Tibial artery (tissue), 4 donors: ENCODE measurements at regions not wholly inside any gene's neighbourhood (a gene's known extent, or its start where the extent isn't known, plus 50 kb on each side); places are given as distances from the start of the nearest gene placed in this dataset.
A peak's percentile ranks its signal among the peaks of the same experiment; 100 is the strongest.

Experiments used
- DNase-seq, 2 donors: peaks; one replicate each; pipeline ENCODE4 v3.0.0-alpha.2; 2019
- H3K27ac ChIP-seq, 2 donors: fragments of 200-600 bp; sonication (generic) in 1 of 2; 1 replicate in 1 of 2; 2 replicates in 1 of 2; pipeline ENCODE4 v1.5.1; 2018 to 2019; ENCODE audit warnings: mild to moderate bottlenecking in 1 of 2
- H3K27me3 ChIP-seq, 2 donors: fragments of 200-600 bp; sonication (generic) in 1 of 2; one replicate each; pipeline versions ENCODE4 v1.5.1 to v1.6.0; 2016 to 2019
- H3K36me3 ChIP-seq, 3 donors: fragments of 200-600 bp; sonication (generic) in 2 of 3; one replicate each; pipeline ENCODE4 v1.5.1; 2016 to 2019; ENCODE audit warnings: mild to moderate bottlenecking in 2 of 3
- H3K4me1 ChIP-seq, 4 donors: fragments of 200-600 bp; sonication (generic) in 2 of 4; 1 replicate in 3 of 4; 2 replicates in 1 of 4; pipeline ENCODE4 v1.5.1; 2016 to 2019
- H3K4me3 ChIP-seq, 2 donors: fragments of 200-600 bp; sonication (generic) in 1 of 2; 1 replicate in 1 of 2; 2 replicates in 1 of 2; pipeline ENCODE4 v1.5.1; 2018 to 2019; ENCODE audit warnings: mild to moderate bottlenecking in 2 of 2
- H3K9me3 ChIP-seq, 3 donors: fragments of 200-600 bp; sonication (generic) in 1 of 3; one replicate each; pipeline ENCODE4 v1.5.1; 2016 to 2019
- intact Hi-C: fragments of 100-400 bp; cut with DNase I; formaldehyde crosslinking; loops from one replicate; pipeline ENCODE4 v1.15.0; 2023; ENCODE audit warnings: low total_unique reads
- TF ChIP-seq, protein P1 (sequence below), 2 experiments: fragments of 200-600 bp in 1 of 2; fragments of 450-650 bp in 1 of 2; IDR thresholded peaks; one replicate each; pipeline ENCODE4 v1.5.1; 2017 to 2019; ENCODE audit warnings: antibody characterized with exemption in 2 of 2, mild to moderate bottlenecking in 1 of 2, moderate library complexity in 1 of 2

DNA sequence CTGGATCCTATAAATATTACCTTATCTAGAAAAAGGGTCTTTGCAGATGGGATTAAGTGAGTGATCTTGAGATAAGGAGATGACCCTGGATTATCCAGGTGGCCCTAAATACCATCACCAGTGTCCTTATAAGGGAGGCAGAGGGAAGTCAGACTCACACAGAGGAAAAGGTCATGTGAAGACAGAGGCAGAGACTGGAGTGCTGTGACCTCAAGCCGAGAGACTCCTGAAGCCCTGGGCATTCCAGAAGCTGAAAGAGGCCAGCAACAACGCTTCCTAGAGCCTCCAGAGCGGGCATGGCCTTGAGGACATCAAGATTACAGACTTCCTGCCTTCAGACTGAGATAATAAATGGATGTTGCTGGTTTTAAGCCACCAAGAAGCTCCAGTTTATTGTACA, 118.8 kb downstream of the ATPSCKMT start:
- Histone ChIP-seq H3K4me1 (no peaks in the 10 kb centered on the region), H3K36me3 (no peaks in the 10 kb centered on the region), H3K4me3 (no peak overlapping the region), H3K9me3 (no peaks in the 10 kb centered on the region), H3K27ac (no peak overlapping the region), H3K27me3 (no peaks in the 10 kb centered on the region)
- intact Hi-C loops, result no loop called here
- TF ChIP-seq, protein P1, sequence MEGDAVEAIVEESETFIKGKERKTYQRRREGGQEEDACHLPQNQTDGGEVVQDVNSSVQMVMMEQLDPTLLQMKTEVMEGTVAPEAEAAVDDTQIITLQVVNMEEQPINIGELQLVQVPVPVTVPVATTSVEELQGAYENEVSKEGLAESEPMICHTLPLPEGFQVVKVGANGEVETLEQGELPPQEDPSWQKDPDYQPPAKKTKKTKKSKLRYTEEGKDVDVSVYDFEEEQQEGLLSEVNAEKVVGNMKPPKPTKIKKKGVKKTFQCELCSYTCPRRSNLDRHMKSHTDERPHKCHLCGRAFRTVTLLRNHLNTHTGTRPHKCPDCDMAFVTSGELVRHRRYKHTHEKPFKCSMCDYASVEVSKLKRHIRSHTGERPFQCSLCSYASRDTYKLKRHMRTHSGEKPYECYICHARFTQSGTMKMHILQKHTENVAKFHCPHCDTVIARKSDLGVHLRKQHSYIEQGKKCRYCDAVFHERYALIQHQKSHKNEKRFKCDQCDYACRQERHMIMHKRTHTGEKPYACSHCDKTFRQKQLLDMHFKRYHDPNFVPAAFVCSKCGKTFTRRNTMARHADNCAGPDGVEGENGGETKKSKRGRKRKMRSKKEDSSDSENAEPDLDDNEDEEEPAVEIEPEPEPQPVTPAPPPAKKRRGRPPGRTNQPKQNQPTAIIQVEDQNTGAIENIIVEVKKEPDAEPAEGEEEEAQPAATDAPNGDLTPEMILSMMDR (IDR thresholded peaks at IDR 0.05), result no peak
- DNase-seq, result no peak

DNA sequence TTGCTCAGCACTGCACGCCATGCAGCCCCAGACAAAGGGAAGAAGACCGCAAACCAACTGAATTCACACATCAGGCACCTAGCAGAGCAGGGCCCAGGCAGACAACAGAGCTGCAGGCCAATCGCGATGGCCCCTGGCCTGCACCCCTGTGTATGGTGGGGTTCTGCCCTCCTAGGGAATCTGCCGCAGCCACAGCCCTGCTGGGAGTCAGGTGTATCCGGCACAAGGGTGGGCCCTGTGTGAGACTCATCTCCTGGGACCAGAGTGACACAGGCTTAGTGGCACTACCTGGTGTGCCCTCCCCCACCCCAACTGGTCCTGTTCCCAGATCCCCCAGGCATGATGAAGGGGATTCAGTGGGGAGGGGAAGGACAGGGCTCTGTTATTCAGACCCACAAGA, 122.8 kb downstream of the ATPSCKMT start:
- no peak for DNase-seq
- TF ChIP-seq, protein P1 (IDR thresholded peaks at IDR 0.05), result no peak

DNA sequence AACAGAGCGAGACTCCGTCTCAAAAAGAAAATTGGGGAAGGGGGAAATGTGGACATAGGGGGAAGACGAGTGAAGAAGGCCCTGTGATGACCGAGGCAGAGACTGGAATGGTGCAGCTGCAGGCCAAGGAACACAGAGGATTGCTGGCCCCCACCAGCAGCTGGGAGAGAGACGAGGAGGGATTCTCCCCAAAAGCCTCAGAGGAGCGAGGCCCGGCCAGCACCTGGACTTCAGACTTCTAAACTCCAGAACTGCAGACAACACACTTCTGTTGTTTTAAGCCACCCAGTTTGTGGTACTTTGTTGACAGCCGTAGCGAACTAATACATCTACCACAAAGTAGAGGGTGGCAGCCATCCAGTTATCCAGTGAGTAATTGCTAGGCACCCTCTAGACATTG, 124.6 kb downstream of the ATPSCKMT start:
- no peaks in the 10 kb centered on the region for H3K4me1 ChIP-seq
- TF ChIP-seq, protein P1 (IDR thresholded peaks at IDR 0.05), result no peak

More for the DNA sequence above, 122.8 kb downstream of the ATPSCKMT start:
- Histone ChIP-seq H3K4me1 (no peaks in the 10 kb centered on the region), H3K27me3 (no peaks in the 10 kb centered on the region), H3K4me3 (no peak overlapping the region), H3K36me3 (no peaks in the 10 kb centered on the region), H3K27ac (no peak overlapping the region), H3K9me3 (no peaks in the 10 kb centered on the region)
- intact Hi-C loops, result no loop called here

DNA sequence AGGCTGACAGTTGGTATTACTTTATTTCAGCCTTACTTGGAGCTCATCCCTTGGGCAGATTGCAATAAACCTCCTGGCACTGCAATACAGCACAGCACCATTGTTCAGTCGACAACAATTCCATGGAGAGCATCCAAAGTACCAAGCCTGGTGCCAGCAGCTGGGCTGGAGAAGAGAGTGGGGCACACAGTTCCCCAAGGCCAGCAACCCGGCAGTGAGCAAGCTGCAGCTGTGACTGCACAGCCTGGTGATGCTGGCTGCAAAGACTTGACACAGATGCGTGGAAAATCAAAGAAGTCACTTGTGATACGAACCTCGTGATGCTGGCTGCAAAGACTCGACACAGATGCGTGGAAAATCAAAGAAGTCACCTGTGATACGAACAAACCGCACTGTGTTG, 125.4 kb downstream of the ATPSCKMT start:
- Histone ChIP-seq H3K27me3 (no peaks in the 10 kb centered on the region), H3K4me3 (no peak overlapping the region), H3K36me3 (no peaks in the 10 kb centered on the region), H3K9me3 (peaks cover 0 to under 1% (median 0%) of the 10 kb centered on the region in 3 donors), H3K4me1 (no peaks in the 10 kb centered on the region), H3K27ac (no peak overlapping the region)
- TF ChIP-seq, protein P1 (IDR thresholded peaks at IDR 0.05), result no peak
- DNase-seq, result no peak
- intact Hi-C loops, result no loop called here

More for the DNA sequence above, 124.6 kb downstream of the ATPSCKMT start:
- DNase-seq, result no peak
- H3K27ac ChIP-seq, result no peak overlapping the region
- H3K36me3 ChIP-seq, result no peaks in the 10 kb centered on the region
- H3K27me3 ChIP-seq, result no peaks in the 10 kb centered on the region
- H3K9me3 ChIP-seq, result no peaks in the 10 kb centered on the region
- no peak overlapping the region for H3K4me3 ChIP-seq
- intact Hi-C loops, result no loop called here

DNA sequence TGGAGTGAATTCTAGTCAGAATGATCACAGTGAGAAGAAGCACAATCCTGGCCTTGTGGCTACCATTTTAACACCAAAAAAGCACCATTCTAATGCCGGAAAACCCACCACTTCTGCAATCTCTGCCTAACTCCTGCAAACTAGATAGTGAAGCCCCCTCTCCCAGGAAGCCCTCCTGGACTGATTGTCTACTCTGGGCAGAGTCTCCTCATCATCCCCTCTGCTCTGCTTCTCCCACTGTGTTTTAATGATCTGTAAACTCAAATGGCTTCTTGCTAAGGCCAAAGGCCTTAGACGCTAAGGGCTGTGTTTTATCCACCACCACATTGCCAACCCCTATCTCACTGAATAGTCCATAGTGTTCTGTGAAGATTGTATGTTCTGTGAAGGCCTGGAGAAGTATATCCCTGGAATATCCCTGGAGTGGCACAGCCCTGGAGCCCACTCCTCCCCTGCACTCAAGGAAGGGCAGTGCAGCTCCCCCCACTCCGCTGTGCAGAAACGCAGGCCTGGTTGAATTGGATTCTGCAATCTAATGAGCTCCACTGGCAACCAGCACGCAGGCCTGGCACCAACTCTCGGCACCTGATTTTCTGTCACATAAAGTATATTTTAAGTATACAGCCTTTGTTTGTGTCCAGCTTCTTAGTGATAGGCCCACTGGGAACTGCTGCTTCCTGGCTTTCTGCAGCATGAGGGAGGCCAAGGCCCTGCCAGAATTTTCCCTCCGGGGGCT, 126.3 kb downstream of the ATPSCKMT start:
- no peak overlapping the region for H3K27ac ChIP-seq
- H3K4me1 ChIP-seq, result no peaks in the 10 kb centered on the region
- TF ChIP-seq, protein P1 (IDR thresholded peaks at IDR 0.05), result no peak
- H3K4me3 ChIP-seq, result no peak overlapping the region
- H3K36me3 ChIP-seq, result no peaks in the 10 kb centered on the region
- DNase-seq, result peak in 1 of 2 donors; percentile 42
- no peaks in the 10 kb centered on the region for H3K27me3 ChIP-seq
- peaks cover 0 to 8% (median 0%) of the 10 kb centered on the region in 3 donors for H3K9me3 ChIP-seq
- intact Hi-C loops, result no loop called here
